PFSK-1 (cell line): ENCODE measurements at regions not wholly inside any gene's neighbourhood (a gene's known extent, or its start where the extent isn't known, plus 50 kb on each side); places are given as distances from the start of the nearest gene placed in this dataset.

ENCODE experiments used
- FOXP2 ChIP-seq: optimal IDR thresholded peaks from 2 replicates; pipeline ENCODE3; 2011; ENCODE audit warnings: borderline replicate concordance, control low read depth, inconsistent platforms; ENCODE audit not compliant: insufficient read depth; ENCODE audit errors: extremely low read length, extremely low read depth
- POLR2AphosphoS5 ChIP-seq: IDR thresholded peaks from 2 replicates; pipeline ENCODE4 v1.6.1; 2012; ENCODE audit warnings: low read depth, mild to moderate bottlenecking, control low read depth, low read length, moderate library complexity
- REST ChIP-seq, 2 experiments: IDR thresholded peaks; 2 replicates each; pipeline versions ENCODE4 v1.6.1 to v1.8.0; 2011 to 2012; ENCODE audit warnings: low read depth in 2 of 2, low read length in 2 of 2, control low read depth in 1 of 2, inconsistent platforms in 1 of 2, mild to moderate bottlenecking in 1 of 2, moderate library complexity in 1 of 2; ENCODE audit not compliant: insufficient read depth in 1 of 2
- SIN3A ChIP-seq: IDR thresholded peaks from 2 replicates; pipeline ENCODE4 v1.6.1; 2012; ENCODE audit warnings: mild to moderate bottlenecking, low read length, moderate library complexity, borderline replicate concordance; ENCODE audit not compliant: insufficient read depth
- TAF1 ChIP-seq: IDR thresholded peaks from 2 replicates; pipeline ENCODE4 v1.6.1; 2012; ENCODE audit warnings: low read length, control low read depth, borderline replicate concordance; ENCODE audit not compliant: insufficient read depth

- TF ChIP-seq POLR2AphosphoS5 (no peak), REST (IDR thresholded peaks at IDR 0.05; ENCODE audit: insufficient read depth in 1 of 2, low read depth in 2 of 2, low read length in 2 of 2) (no peak), SIN3A (no peak), TAF1 (no peak), FOXP2 (no peak)
Observed at GRCh38 chr15:69515926-69516325, 63.3 kb downstream of the RPLP1 start.
